C4-2B (cell line): ENCODE measurements at regions not wholly inside any gene's neighbourhood (a gene's known extent, or its start where the extent isn't known, plus 50 kb on each side); places are given as distances from the start of the nearest gene placed in this dataset.

Experiments used
- CTCF ChIP-seq: fragments of 450-650 bp; conservative IDR thresholded peaks from 2 replicates; pipeline ENCODE4 v1.5.1; 2017; ENCODE audit warnings: mild to moderate bottlenecking
- ZFX ChIP-seq: fragments of 450-650 bp; IDR thresholded peaks from 2 replicates; pipeline ENCODE4 v1.6.1; 2017

DNA sequence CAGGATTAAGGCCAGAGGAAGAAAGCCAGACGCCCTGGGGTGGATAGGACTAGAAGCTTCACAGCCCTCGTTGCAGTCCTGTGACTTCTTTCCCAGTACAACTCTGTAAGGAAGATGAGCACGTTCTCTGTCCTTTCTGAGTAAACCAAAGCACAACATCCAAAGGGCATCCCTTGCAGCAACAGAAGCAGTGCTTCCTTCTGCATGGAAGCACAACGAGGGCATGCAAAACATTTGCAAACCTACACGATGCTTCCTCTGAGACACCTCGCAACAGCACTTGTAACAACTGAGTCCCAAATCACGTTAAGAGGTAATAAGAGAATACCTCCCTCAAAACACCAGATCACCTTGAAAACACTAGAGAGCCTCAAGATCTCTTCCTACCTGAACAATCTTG, 335.7 kb upstream of the RASGEF1B start:
- TF ChIP-seq CTCF (no peak), ZFX (no peak)
